HFFc6 (cell line): ENCODE measurements at regions not wholly inside any gene's neighbourhood (a gene's known extent, or its start where the extent isn't known, plus 50 kb on each side); places are given as distances from the start of the nearest gene placed in this dataset.

Experiments used
- DNase-seq: peaks from one replicate; pipeline ENCODE4 v3.0.0-alpha.2; 2018
- H3K27ac Mint-ChIP-seq: 2 replicates; pipeline ENCODE4 v1.8.0; 2020; ENCODE audit warnings: mild to moderate bottlenecking, mixed read lengths
- H3K27me3 Mint-ChIP-seq: 2 replicates; pipeline ENCODE4 v1.8.0; 2021; ENCODE audit warnings: mild to moderate bottlenecking, moderate library complexity, mixed read lengths; ENCODE audit not compliant: insufficient read depth
- H3K36me3 Mint-ChIP-seq: 2 replicates; pipeline ENCODE4 v1.8.0; 2021; ENCODE audit warnings: low read depth, mixed read lengths
- H3K4me1 Mint-ChIP-seq: 2 replicates; pipeline ENCODE4 v1.8.0; 2020; ENCODE audit warnings: low read depth, mixed read lengths
- H3K4me3 Mint-ChIP-seq: 2 replicates; pipeline ENCODE4 v1.8.0; 2020; ENCODE audit warnings: mild to moderate bottlenecking, moderate library complexity, mixed read lengths
- H3K9me3 Mint-ChIP-seq: 2 replicates; pipeline ENCODE4 v1.8.0; 2020; ENCODE audit warnings: mild to moderate bottlenecking, mixed read lengths
- TF ChIP-seq, protein P1 (sequence below): fragments of 200-600 bp; sonication (generic); IDR thresholded peaks from 2 replicates; pipeline ENCODE4 v1.5.0; 2021; ENCODE audit warnings: antibody characterized with exemption, mild to moderate bottlenecking

DNA sequence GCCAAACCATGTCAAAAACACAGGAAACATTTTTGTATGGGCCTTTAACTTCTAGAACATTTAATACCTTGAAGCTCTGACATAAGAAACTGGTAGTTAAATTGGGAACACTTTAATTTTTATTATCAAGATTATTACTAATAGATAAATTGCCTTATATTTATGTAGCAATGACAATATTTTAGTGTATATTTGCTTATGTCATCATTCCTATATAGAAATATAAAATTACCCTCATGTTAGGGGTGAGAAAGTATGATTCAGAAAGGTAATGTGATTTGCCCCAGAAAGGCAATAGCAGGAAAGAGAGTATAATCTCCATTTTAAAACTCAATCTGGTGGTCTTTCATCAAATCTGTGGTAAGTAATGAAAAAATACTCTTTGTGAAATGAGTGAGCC is 147.4 kb downstream of the IL15 start:
- Mint-ChIP-seq H3K4me3 (no peak overlapping the region), H3K9me3 (no peaks in the 10 kb centered on the region; the same call in 1 of the 2 replicates), H3K27me3 (peaks cover 4% of the 10 kb centered on the region; the same call in 1 of the 2 replicates), H3K27ac (no peak overlapping the region), H3K36me3 (no peaks in the 10 kb centered on the region; the same call in 1 of the 2 replicates), H3K4me1 (peaks cover 21% of the 10 kb centered on the region)
- DNase-seq, result no peak
- TF ChIP-seq, protein P1, sequence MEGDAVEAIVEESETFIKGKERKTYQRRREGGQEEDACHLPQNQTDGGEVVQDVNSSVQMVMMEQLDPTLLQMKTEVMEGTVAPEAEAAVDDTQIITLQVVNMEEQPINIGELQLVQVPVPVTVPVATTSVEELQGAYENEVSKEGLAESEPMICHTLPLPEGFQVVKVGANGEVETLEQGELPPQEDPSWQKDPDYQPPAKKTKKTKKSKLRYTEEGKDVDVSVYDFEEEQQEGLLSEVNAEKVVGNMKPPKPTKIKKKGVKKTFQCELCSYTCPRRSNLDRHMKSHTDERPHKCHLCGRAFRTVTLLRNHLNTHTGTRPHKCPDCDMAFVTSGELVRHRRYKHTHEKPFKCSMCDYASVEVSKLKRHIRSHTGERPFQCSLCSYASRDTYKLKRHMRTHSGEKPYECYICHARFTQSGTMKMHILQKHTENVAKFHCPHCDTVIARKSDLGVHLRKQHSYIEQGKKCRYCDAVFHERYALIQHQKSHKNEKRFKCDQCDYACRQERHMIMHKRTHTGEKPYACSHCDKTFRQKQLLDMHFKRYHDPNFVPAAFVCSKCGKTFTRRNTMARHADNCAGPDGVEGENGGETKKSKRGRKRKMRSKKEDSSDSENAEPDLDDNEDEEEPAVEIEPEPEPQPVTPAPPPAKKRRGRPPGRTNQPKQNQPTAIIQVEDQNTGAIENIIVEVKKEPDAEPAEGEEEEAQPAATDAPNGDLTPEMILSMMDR, result no peak

GRCh38 chr4:141786946-141787345 is 150.6 kb downstream of the IL15 start:
- H3K4me3 Mint-ChIP-seq, result no peak overlapping the region
- no peaks in the 10 kb centered on the region; the same call in 1 of the 2 replicates for H3K36me3 Mint-ChIP-seq
- H3K27me3 Mint-ChIP-seq, result no peaks in the 10 kb centered on the region
- H3K4me1 Mint-ChIP-seq, result peaks cover 26% of the 10 kb centered on the region
- H3K27ac Mint-ChIP-seq, result no peak overlapping the region
- no peak for DNase-seq
- TF ChIP-seq, protein P1, result no peak
- no peaks in the 10 kb centered on the region; the same call in 1 of the 2 replicates for H3K9me3 Mint-ChIP-seq

DNA sequence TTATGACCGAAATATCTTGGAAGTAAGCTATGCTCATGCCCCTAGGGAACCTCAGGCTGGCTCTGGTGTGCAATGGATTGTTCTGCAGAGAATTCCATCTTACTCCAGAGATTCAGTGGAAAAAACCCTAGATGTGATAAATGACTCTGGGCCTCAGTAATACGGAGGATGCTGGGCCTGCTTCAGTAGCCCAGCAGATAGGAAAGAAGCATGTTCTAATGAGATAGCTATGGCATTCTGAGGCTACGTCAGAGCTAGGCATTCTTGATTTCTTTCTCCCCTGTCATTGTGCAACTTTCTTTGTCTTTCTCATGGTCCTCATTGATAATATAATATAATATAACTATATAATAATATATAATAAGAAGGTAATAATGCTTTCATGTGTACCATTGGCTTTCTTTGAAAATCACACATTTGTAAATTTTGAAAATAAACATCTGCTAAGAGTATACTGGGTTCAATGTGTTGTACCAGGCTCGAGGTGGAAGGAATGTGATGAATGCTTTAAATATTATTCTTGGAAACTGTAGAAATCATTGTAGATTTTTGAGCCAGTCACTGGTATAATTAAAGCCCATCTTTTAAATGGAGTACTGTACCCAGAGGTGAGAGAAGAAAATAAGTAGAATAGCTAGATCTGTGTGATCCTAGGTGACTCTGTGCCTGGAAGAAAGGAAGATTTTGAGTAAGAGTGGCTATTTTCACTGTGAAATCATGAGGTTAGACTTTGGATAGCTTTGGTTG is 152.0 kb downstream of the IL15 start:
- DNase-seq, result no peak
- Mint-ChIP-seq H3K27me3 (no peaks in the 10 kb centered on the region), H3K9me3 (no peaks in the 10 kb centered on the region), H3K4me1 (peaks cover 26% of the 10 kb centered on the region), H3K27ac (no peak overlapping the region), H3K4me3 (no peak overlapping the region), H3K36me3 (no peaks in the 10 kb centered on the region; the same call in 1 of the 2 replicates)
- TF ChIP-seq, protein P1, result no peak

GRCh38 chr4:141789716-141790115 is 153.3 kb downstream of the IL15 start:
- Mint-ChIP-seq H3K36me3 (no peaks in the 10 kb centered on the region), H3K27ac (no peak overlapping the region), H3K4me1 (peaks cover 26% of the 10 kb centered on the region), H3K4me3 (no peak overlapping the region), H3K27me3 (no peaks in the 10 kb centered on the region), H3K9me3 (no peaks in the 10 kb centered on the region)
- no peak for DNase-seq
- TF ChIP-seq, protein P1, result no peak

DNA sequence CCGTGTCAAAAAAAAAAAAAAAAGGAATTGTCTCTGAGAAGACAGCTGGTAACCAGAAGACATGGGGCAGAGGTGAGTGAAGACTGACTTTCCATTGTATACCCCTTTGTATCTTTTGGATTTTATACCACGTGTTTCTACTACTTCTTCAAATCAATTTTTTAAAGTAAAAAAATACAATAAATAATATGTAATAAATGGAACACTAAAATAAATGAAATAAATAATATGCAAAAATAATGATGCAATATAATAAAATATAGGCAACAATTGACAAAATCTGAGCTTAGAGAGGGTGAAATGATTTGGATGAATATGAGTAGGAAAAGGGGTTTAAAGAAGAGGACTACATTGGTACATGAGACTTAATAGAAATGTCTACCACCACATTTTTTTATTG is 155.8 kb downstream of the IL15 start:
- Mint-ChIP-seq H3K27me3 (no peaks in the 10 kb centered on the region), H3K4me3 (no peak overlapping the region), H3K9me3 (no peaks in the 10 kb centered on the region), H3K4me1 (peaks cover 18% of the 10 kb centered on the region), H3K27ac (no peak overlapping the region), H3K36me3 (no peaks in the 10 kb centered on the region)
- TF ChIP-seq, protein P1, result no peak
- no peak for DNase-seq
